ENCODE measurements at regions not wholly inside any gene's neighbourhood (a gene's known extent, or its start where the extent isn't known, plus 50 kb on each side); places are given as distances from the start of the nearest gene placed in this dataset.

GRCh38 chr3:195013411-195014361 is 257.3 kb downstream of the XXYLT1 start:
- H3K4me3 ChIP-seq (ENCODE audit: low read depth, low read length): no peak overlapping the region
- TF ChIP-seq, protein P1, sequence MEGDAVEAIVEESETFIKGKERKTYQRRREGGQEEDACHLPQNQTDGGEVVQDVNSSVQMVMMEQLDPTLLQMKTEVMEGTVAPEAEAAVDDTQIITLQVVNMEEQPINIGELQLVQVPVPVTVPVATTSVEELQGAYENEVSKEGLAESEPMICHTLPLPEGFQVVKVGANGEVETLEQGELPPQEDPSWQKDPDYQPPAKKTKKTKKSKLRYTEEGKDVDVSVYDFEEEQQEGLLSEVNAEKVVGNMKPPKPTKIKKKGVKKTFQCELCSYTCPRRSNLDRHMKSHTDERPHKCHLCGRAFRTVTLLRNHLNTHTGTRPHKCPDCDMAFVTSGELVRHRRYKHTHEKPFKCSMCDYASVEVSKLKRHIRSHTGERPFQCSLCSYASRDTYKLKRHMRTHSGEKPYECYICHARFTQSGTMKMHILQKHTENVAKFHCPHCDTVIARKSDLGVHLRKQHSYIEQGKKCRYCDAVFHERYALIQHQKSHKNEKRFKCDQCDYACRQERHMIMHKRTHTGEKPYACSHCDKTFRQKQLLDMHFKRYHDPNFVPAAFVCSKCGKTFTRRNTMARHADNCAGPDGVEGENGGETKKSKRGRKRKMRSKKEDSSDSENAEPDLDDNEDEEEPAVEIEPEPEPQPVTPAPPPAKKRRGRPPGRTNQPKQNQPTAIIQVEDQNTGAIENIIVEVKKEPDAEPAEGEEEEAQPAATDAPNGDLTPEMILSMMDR (IDR thresholded peaks at IDR 0.05; ENCODE audit: insufficient read depth, low read depth, low read length, missing control alignments): no peak
- no peak for DNase-seq (ENCODE audit: low read depth)

DNA sequence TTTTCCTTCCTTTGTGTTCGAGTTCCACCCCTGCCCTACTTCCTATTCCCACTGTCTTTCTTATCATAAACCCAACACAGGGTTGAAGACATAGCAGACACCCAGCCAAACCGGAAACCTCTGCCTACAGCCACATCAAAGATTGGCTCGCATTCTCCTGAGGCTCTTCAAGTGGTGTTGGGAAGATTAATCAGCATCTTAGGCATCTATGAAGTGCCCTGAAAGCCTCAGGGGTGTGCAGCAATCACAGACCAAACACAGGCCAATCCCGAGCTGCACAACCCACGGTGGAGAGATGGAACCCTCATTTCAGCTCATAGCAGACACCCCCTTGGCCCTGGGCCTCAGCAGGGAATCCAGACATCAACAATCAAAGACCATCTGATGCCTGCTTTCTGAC is 255.9 kb downstream of the XXYLT1 start:
- no peak overlapping the region for H3K4me3 ChIP-seq (ENCODE audit: low read depth, low read length)
- TF ChIP-seq, protein P1 (IDR thresholded peaks at IDR 0.05; ENCODE audit: insufficient read depth, low read depth, low read length, missing control alignments): no peak
- no peak for DNase-seq (ENCODE audit: low read depth)

DNA sequence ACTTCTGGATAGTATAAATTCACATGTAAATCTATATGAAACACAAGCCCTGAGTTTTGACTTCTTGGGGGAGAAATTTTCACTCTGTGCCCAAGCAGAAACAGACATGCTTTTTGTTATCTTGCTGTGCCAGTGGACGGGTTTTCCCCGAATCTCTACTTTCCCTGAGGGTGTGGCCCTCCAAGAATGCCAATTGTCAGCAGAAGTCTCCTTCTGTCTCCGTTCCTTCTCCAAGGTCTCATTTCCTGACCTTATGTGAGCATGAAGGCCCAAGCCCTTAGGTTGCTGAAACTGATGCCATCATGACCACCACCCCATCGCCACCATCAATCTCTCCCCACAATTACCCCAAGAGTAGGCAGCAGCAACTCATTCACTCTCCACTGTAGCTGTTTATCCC is 253.8 kb downstream of the XXYLT1 start:
- no peak overlapping the region for H3K4me3 ChIP-seq (ENCODE audit: low read depth, low read length)
- TF ChIP-seq, protein P1 (IDR thresholded peaks at IDR 0.05; ENCODE audit: insufficient read depth, low read depth, low read length, missing control alignments): no peak
- DNase-seq (ENCODE audit: low read depth): no peak
